Esophagus squamous epithelium (tissue), 5 donors: ENCODE measurements at regions not wholly inside any gene's neighbourhood (a gene's known extent, or its start where the extent isn't known, plus 50 kb on each side); places are given as distances from the start of the nearest gene placed in this dataset.

Experiments
- DNase-seq: peaks from one replicate; lab custom pipeline; 2025; lab: John Stamatoyannopoulos, UW
- H3K27ac ChIP-seq, 4 donors: fragments of 200-600 bp; sonication (generic); one replicate each; pipeline ENCODE4 v1.5.1; 2016 to 2019; ENCODE audit warnings: mild to moderate bottlenecking in 1 of 4
- H3K27me3 ChIP-seq, 4 donors: fragments of 200-600 bp; sonication (generic); 1 replicate in 3 of 4; 2 replicates in 1 of 4; pipeline versions ENCODE4 v1.5.1 to v1.6.0; 2017 to 2021; ENCODE audit warnings: antibody characterized with exemption in 1 of 4
- H3K36me3 ChIP-seq, 3 donors: fragments of 200-600 bp; sonication (generic); one replicate each; pipeline ENCODE4 v1.5.1; 2016 to 2019
- H3K4me1 ChIP-seq, 3 donors: fragments of 200-600 bp; sonication (generic); one replicate each; pipeline ENCODE4 v1.5.1; 2017 to 2019
- H3K4me3 ChIP-seq, 4 donors: fragments of 200-600 bp; sonication (generic); 1 replicate in 3 of 4; 2 replicates in 1 of 4; pipeline ENCODE4 v1.5.1; 2016 to 2019; ENCODE audit warnings: mild to moderate bottlenecking in 2 of 4, moderate library complexity in 1 of 4
- H3K9me3 ChIP-seq, 3 donors: fragments of 200-600 bp; sonication (generic); one replicate each; pipeline ENCODE4 v1.5.1; 2016 to 2019
- CTCF ChIP-seq, 6 experiments: fragments of 450-650 bp in 4 of 6; fragments of 200-600 bp in 2 of 6; sonication (generic) in 2 of 6; IDR thresholded peaks; one replicate each; pipeline ENCODE4 v1.5.1; 2016 to 2019; ENCODE audit warnings: antibody characterized with exemption in 6 of 6, mild to moderate bottlenecking in 4 of 6, moderate library complexity in 4 of 6
- POLR2A ChIP-seq, 4 donors: fragments of 450-650 bp; IDR thresholded peaks; one replicate each; pipeline ENCODE4 v1.6.1; 2017; ENCODE audit warnings: antibody characterized with exemption in 4 of 4, mild to moderate bottlenecking in 4 of 4, moderate library complexity in 3 of 4
- WGBS, 2 donors: methylation state at CpG; one replicate each; pipeline ENCODE4 v1.1.5; 2018; 5-methylcytosine and 5-hydroxymethylcytosine counted together
- intact Hi-C: fragments of 100-400 bp; cut with DNase I; formaldehyde crosslinking; loops from one replicate; pipeline ENCODE4 v1.15.0; 2022
- donor health status: DM: yes; HTN: yes; CAD: no.

DNA sequence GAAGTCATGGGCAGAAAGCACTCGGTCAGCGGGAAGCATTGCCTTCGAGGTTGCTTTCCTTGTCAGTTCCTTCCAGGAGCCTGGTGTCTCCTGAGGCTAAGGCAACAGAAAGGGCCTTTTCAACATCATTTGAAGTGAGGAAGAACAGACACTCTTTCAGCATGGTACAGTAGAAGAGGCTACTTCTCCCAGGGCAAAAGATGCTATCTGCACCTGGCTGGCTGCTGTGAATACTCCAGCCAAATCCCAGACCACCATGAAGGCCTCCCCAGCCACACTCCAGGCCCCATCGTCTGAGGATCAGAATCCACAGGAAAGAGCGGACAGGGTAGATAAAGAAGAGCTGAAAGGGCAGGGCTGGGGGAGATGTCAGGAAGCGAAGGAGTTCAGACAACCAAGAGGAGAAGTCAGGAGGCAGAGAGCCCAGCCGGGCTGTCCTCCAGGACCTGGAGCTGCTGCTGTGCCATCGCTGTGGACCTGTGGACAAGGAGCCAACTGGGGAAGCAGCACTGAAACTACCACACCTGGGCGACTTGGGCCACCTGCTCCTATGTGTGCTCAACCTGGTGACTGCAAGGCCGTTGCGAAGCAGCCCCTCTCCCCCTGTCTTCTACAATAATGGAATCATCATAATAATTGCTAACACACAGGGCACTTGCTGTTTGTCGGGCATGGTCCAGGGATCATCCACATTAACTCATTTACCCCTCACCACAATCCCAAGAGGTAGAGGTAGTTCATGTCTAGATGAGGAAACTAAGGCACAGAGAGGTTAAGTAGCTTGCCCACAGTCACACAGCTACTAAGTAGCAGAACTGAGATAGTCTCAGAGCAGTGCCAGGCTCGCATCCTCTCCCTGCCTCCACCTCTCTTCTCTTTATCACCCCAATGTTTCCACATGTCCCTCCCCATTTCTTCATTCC lies 88.0 kb upstream of the ZBTB40 start:
- no peak overlapping the region for H3K27ac ChIP-seq
- peaks cover 0 to 89% (median 0%) of the 10 kb centered on the region in 4 donors for H3K27me3 ChIP-seq
- no peak overlapping the region for H3K4me3 ChIP-seq
- no peaks in the 10 kb centered on the region for H3K36me3 ChIP-seq
- no peak for TF ChIP-seq CTCF (IDR thresholded peaks at IDR 0.05)
- no peak for TF ChIP-seq POLR2A (IDR thresholded peaks at IDR 0.05)
- WGBS, 2 donors, result 68 to 75% methylated on average over 7 to 13 of the region's 13 CpGs
- DNase-seq, result no peak
- no peaks in the 10 kb centered on the region for H3K4me1 ChIP-seq
- intact Hi-C loops, result no loop called here
- H3K9me3 ChIP-seq, result no peaks in the 10 kb centered on the region

GRCh38 chr1:22364326-22364650 lies 87.4 kb upstream of the ZBTB40 start:
- Histone ChIP-seq H3K9me3 (no peaks in the 10 kb centered on the region), H3K27me3 (peaks cover 0 to 89% (median 0%) of the 10 kb centered on the region in 4 donors), H3K27ac (no peak overlapping the region), H3K36me3 (no peaks in the 10 kb centered on the region), H3K4me1 (no peaks in the 10 kb centered on the region), H3K4me3 (no peak overlapping the region)
- 84 to 88% methylated on average over 4 to 5 of the region's 5 CpGs for whole genome bisulfite sequencing, 2 donors
- intact Hi-C loops, result no loop called here
- TF ChIP-seq POLR2A (IDR thresholded peaks at IDR 0.05) (no peak), CTCF (IDR thresholded peaks at IDR 0.05) (no peak)
- no peak for DNase-seq

DNA sequence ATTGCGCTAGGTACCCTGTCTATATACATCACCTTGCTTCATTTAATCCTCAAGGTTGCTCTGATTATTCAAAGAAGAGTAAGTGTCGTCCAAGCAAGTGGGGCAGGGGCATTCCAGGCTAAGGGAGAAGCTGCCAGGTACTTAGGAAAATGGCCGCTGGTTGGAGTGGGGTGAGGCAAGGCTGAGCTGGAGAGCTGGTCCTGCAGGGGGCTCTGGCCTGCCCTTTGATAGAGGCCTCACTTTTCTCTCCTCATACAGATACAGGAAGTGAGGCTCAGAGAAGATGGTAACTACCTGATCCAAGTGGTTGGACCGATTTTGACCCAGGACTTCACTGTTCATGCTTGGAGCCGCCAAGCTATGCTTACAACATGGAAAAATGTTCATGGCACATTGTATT lies 86.9 kb upstream of the ZBTB40 start:
- intact Hi-C loops, result no loop called here
- Histone ChIP-seq H3K27me3 (peaks cover 0 to 89% (median 0%) of the 10 kb centered on the region in 4 donors), H3K4me1 (no peaks in the 10 kb centered on the region), H3K36me3 (no peaks in the 10 kb centered on the region), H3K27ac (no peak overlapping the region), H3K9me3 (no peaks in the 10 kb centered on the region), H3K4me3 (no peak overlapping the region)
- TF ChIP-seq POLR2A (IDR thresholded peaks at IDR 0.05) (no peak), CTCF (IDR thresholded peaks at IDR 0.05) (no peak)
- WGBS, 2 donors, result 82 to 88% methylated on average over 4 to 5 of the region's 5 CpGs
- no peak for DNase-seq

GRCh38 chr1:22365331-22366295 lies 86.0 kb upstream of the ZBTB40 start:
- no peak overlapping the region for H3K27ac ChIP-seq
- no peaks in the 10 kb centered on the region for H3K4me1 ChIP-seq
- no peak for DNase-seq
- no peaks in the 10 kb centered on the region for H3K36me3 ChIP-seq
- TF ChIP-seq CTCF (IDR thresholded peaks at IDR 0.05) (no peak), POLR2A (IDR thresholded peaks at IDR 0.05) (no peak)
- H3K4me3 ChIP-seq, result no peak overlapping the region
- H3K27me3 ChIP-seq, result peaks cover 0 to 86% (median 0%) of the 10 kb centered on the region in 4 donors
- WGBS, 2 donors, result 73 to 82% methylated on average over 14 of the region's 19 CpGs
- no peaks in the 10 kb centered on the region for H3K9me3 ChIP-seq
- intact Hi-C loops, result loop anchor here (2.0 kb wide), 1 partner anchor 35 kb away; no protein-coding TSS in a partner anchor
